Mucosa of descending colon (tissue), 3 donors: ENCODE measurements at regions not wholly inside any gene's neighbourhood (a gene's known extent, or its start where the extent isn't known, plus 50 kb on each side); places are given as distances from the start of the nearest gene placed in this dataset.

Experiments used
- ATAC-seq: fragments of 200-7000 bp; cut with Tn5 transposase; one replicate; pipeline ENCODE4 v1.9.1; 2020; ENCODE audit warnings: mild to moderate bottlenecking, moderate library complexity
- DNase-seq, 3 donors: peaks; one replicate each; pipeline ENCODE4 v3.0.0-alpha.2; 2020
- H3K36me3 ChIP-seq: fragments of 200-600 bp; one replicate; pipeline ENCODE4 v1.8.0; 2021; ENCODE audit warnings: low read depth, mild to moderate bottlenecking
- H3K4me1 ChIP-seq: fragments of 200-600 bp; one replicate; pipeline ENCODE4 v1.8.0; 2021; ENCODE audit warnings: low read depth, mild to moderate bottlenecking
- H3K4me3 ChIP-seq: fragments of 200-600 bp; one replicate; pipeline ENCODE4 v1.8.0; 2021; ENCODE audit warnings: mild to moderate bottlenecking
- H3K9me3 ChIP-seq: fragments of 200-600 bp; one replicate; pipeline ENCODE4 v1.8.0; 2021; ENCODE audit warnings: mild to moderate bottlenecking
- CTCF ChIP-seq: fragments of 200-600 bp; IDR thresholded peaks from one replicate; pipeline ENCODE4 v1.8.0; 2022; ENCODE audit warnings: antibody characterized with exemption, mild to moderate bottlenecking
- intact Hi-C, 2 donors: fragments of 100-400 bp; cut with DNase I in 1 of 2; cut with micrococcal nuclease in 1 of 2; formaldehyde crosslinking; loops; one replicate each; pipeline versions ENCODE4 v1.11.0 to v1.11.1; 2022; cut with DNase I, micrococcal nuclease
- donor health status: DM: no; HTN: no; CAD: no; lungs with moderate emphysema.
- donor health status: DM: no; HTN: no; CAD: no.
- donor health status: DM: no; HTN: yes; CAD: no.

- H3K4me1 ChIP-seq: no peaks in the 10 kb centered on the region
- no peak overlapping the region for H3K4me3 ChIP-seq
- no peaks in the 10 kb centered on the region for H3K36me3 ChIP-seq
- H3K9me3 ChIP-seq: no peaks in the 10 kb centered on the region
- TF ChIP-seq CTCF: no peak
- ATAC-seq: no peak
- intact Hi-C loops: no loop called here
- no peak for DNase-seq
These were observed 52.0 kb upstream of the CYYR1 start for GRCh38 chr21:26624983-26625519.
